GM12872 (cell line): ENCODE measurements at regions not wholly inside any gene's neighbourhood (a gene's known extent, or its start where the extent isn't known, plus 50 kb on each side); places are given as distances from the start of the nearest gene placed in this dataset.

Source experiments
- TF ChIP-seq, protein P1 (sequence below): IDR thresholded peaks from 3 replicates; pipeline ENCODE4 v1.5.1; 2011; ENCODE audit warnings: low read depth, mild to moderate bottlenecking, low read length, moderate library complexity; ENCODE audit not compliant: insufficient read depth

DNA sequence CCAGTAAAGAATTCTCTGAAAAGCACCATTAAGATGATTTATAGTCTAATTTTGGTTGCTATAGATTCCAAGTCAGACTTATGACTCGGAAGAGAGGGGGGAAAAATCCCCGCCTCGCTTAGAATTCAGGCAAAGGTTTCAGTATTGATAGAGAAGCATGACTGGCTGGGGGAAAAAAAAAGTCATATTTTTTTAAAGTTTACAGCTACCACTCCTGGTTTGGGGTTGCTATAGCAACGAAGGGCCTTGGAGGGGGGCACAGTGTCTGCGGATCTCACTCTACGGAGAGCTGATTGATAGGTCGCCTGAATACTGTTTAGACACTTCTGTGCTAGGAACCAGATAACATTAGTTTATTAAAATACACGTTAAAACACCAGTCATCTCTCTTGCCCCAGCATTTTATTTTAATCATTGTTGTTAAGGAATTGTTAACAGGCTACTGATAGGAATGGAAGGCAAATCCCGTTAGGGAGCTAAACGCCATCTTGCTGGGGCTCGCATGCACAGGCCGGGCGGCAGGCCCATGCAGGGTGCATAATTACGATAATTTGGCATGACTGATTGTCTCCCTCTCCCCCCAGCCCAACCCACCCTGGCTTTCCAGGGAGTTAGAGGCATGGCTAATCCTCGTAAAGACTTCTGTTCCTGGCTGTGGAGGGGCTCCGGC lies 380.0 kb upstream of the XYLT1 start:
- TF ChIP-seq, protein P1, sequence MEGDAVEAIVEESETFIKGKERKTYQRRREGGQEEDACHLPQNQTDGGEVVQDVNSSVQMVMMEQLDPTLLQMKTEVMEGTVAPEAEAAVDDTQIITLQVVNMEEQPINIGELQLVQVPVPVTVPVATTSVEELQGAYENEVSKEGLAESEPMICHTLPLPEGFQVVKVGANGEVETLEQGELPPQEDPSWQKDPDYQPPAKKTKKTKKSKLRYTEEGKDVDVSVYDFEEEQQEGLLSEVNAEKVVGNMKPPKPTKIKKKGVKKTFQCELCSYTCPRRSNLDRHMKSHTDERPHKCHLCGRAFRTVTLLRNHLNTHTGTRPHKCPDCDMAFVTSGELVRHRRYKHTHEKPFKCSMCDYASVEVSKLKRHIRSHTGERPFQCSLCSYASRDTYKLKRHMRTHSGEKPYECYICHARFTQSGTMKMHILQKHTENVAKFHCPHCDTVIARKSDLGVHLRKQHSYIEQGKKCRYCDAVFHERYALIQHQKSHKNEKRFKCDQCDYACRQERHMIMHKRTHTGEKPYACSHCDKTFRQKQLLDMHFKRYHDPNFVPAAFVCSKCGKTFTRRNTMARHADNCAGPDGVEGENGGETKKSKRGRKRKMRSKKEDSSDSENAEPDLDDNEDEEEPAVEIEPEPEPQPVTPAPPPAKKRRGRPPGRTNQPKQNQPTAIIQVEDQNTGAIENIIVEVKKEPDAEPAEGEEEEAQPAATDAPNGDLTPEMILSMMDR: no peak

DNA sequence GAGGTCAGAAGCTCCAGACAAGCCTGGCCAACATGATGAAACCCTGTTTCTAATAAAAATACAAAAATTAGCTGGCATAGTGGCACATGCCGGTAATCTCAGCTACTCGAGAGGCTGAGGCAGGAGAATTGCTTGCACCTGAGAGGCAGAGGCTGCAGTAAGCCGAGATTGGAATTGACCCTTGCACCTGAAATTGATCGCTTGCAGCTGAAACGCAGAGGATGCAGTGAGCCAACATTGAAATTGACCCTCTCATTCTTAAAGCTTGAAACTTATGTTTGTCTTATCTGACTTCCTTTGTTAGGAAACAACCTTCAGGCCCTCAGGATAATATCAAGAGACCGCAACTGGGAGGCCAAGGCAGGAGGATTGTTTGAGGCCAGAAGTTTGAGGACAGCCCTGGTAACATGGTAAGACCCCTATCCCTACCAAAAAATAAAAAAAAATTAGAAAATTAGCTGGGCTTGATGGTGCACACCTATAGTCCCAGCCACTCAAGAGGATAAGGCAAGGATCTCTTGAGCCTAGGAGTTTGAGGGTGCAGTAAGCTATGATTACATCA lies 376.6 kb upstream of the XYLT1 start:
- TF ChIP-seq, protein P1: no peak

DNA sequence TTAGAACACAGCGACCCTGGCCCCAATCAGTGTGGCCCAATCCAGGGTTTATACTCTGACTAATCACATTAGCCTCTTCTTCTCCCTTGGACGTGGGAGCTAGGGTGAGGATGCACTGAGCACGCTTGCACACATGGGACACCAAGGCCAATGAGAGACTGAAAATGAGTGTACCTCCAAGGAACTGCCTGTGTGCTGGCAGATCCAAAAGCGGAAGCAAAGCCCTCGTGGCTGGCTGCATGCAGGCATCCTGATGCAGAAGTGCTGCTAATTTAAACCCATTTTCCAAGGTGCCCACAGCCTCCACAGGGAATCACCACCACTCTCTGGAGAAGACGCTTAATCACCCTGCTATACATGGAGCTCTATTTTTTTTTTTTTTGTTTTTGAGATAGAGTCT lies 375.3 kb upstream of the XYLT1 start:
- TF ChIP-seq, protein P1: no peak

DNA sequence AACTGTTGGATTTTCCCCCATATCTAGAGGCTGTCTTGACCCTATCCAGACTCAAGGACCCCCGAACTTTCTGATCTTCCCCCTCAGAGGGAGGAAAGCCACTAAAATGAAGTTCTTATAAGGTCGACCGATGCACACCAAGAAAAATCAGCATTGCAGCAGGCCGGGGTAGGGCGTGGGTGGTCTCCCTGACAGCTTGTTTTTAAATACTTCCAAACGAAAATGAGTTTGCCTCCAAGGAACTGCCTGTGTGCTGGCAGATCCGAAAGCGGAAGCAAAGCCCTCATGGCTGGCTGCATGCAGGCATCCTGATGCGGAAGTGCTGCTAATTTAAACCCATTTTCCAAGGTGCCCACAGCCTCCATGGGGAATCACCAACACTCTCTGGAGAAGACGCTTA lies 374.3 kb upstream of the XYLT1 start:
- TF ChIP-seq, protein P1: no peak

DNA sequence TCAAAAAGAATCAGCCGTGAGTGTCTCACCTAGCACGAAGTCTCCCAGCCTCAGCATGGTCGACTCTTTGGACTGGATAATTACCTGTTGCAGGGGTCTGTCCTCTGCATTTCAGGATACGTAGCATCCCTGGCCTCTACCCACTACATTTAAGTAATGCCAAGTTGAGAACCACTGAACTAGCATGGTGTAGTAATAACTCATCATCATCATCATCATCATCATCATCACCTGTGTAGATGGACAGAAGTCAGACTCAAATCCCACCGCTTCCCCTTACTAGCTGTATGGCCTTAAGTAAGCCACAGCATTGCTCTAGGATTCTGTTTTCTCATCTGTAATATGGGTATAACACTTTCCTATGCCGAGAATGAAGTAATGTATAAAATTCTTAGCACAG lies 373.1 kb upstream of the XYLT1 start:
- TF ChIP-seq, protein P1: no peak

DNA sequence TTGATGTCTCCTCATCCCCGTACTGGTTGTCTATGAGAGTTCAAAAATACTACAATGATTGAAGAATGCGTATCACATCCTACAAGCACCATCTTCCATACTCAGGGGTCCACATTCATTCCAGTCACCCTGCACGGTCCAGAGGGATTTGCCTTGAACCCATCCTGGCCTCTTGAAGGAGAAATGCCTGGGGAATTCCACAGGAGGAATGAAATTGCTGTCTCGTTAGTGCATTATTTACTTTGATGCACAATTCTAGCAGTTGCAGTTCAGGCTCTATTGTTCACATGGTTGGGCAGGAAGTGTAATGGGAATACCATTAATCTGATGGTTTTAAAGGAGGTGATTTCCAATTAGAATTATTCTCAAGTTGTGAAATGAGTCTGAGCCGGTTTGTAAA lies 369.1 kb upstream of the XYLT1 start:
- TF ChIP-seq, protein P1: no peak

DNA sequence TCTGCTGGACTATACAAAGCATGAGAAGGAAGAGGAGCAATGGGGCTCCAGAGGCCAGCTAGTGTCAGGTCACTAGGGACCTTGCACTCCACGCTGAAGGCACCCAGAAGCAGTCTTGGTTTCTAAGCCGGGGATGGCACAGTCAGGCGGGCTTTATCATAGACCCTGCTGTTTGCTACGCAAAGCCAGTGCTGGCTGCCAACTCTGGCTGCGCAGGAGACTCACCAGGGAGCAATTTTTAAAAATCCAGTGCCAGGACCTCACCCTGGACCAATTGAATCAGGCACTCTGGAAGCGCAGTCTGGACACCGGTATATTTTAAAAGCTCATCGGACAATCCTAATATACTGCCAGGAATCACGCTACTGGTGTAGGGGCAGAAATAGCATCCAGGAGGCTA lies 368.5 kb upstream of the XYLT1 start:
- TF ChIP-seq, protein P1: no peak
